DND-41 (cell line): ENCODE measurements at regions not wholly inside any gene's neighbourhood (a gene's known extent, or its start where the extent isn't known, plus 50 kb on each side); places are given as distances from the start of the nearest gene placed in this dataset.

Source experiments
- ATAC-seq: fragments of 200-7000 bp; cut with Tn5 transposase; 3 replicates; pipeline ENCODE4 v1.9.1; 2021; ENCODE audit warnings: low read depth; ENCODE audit not compliant: insufficient read depth
- DNase-seq: peaks from one replicate; pipeline ENCODE4 v3.0.0-alpha.2; 2020
- H2AFZ ChIP-seq: 2 replicates; pipeline ENCODE4 v1.6.0; 2012; ENCODE audit warnings: low read depth, low read length
- H3K27ac ChIP-seq: 2 replicates; pipeline ENCODE4 v1.5.1; 2012; ENCODE audit warnings: low read length, inconsistent platforms
- H3K27me3 ChIP-seq: fragments of 200-600 bp; sonication (generic); 2 replicates; pipeline ENCODE4 v1.6.0; 2012; ENCODE audit warnings: low read length, mild to moderate bottlenecking, inconsistent platforms; ENCODE audit not compliant: insufficient read depth, poor library complexity
- H3K36me3 ChIP-seq: 2 replicates; pipeline ENCODE4 v1.5.1; 2012; ENCODE audit warnings: low read length, inconsistent platforms; ENCODE audit not compliant: insufficient read depth
- H3K4me1 ChIP-seq: 2 replicates; pipeline ENCODE4 v1.5.1; 2012; ENCODE audit warnings: mild to moderate bottlenecking, low read length; ENCODE audit not compliant: insufficient read depth
- H3K4me2 ChIP-seq: 2 replicates; pipeline ENCODE4 v1.6.0; 2012; ENCODE audit warnings: mild to moderate bottlenecking, moderate library complexity, low read length, inconsistent platforms; ENCODE audit not compliant: insufficient read depth
- H3K4me3 ChIP-seq, 2 experiments: fragments of 200-600 bp in 1 of 2; shearing (Covaris generic) in 1 of 2; 2 replicates each; pipeline ENCODE4 v1.5.1; 2012 to 2016; ENCODE audit warnings: inconsistent platforms in 2 of 2, low read length in 2 of 2, mild to moderate bottlenecking in 2 of 2, low read depth in 1 of 2, moderate library complexity in 1 of 2
- H3K79me2 ChIP-seq: 2 replicates; pipeline ENCODE4 v1.6.0; 2012; ENCODE audit warnings: low read length, inconsistent platforms; ENCODE audit not compliant: insufficient read depth
- H3K9ac ChIP-seq: 2 replicates; pipeline ENCODE4 v1.6.0; 2012; ENCODE audit warnings: low read depth, mild to moderate bottlenecking, inconsistent platforms, low read length, moderate library complexity
- H3K9me3 ChIP-seq: 2 replicates; pipeline ENCODE4 v1.5.1; 2012; ENCODE audit warnings: low read length, moderate library complexity, mild to moderate bottlenecking, inconsistent platforms; ENCODE audit not compliant: insufficient read depth, severe bottlenecking
- H4K20me1 ChIP-seq: 2 replicates; pipeline ENCODE4 v1.6.0; 2012; ENCODE audit warnings: low read length; ENCODE audit not compliant: insufficient read depth
- EZH2 ChIP-seq: IDR thresholded peaks from 3 replicates; pipeline ENCODE4 v1.6.1; 2012; ENCODE audit warnings: borderline replicate concordance, low read depth, mild to moderate bottlenecking, moderate library complexity, low read length, inconsistent platforms; ENCODE audit not compliant: severe bottlenecking
- TF ChIP-seq, protein P1 (sequence below): IDR thresholded peaks from 2 replicates; pipeline ENCODE4 v1.5.1; 2012; ENCODE audit warnings: borderline replicate concordance, low read length, moderate library complexity, mild to moderate bottlenecking; ENCODE audit not compliant: poor library complexity, severe bottlenecking; ENCODE audit errors: extremely low read depth

GRCh38 chr2:192749611-192750200, 555.0 kb upstream of the TMEFF2 start:
- ATAC-seq (0 out of 3 replicates have a peak, but pooled peaks have one; percentile 42), DNase-seq (no peak)
- H3K27me3 ChIP-seq = no peaks in the 10 kb centered on the region
- H3K9ac ChIP-seq = no peak overlapping the region
- H3K9me3 ChIP-seq = no peaks in the 10 kb centered on the region
- no peak overlapping the region for H3K4me2 ChIP-seq
- no peaks in the 10 kb centered on the region for H4K20me1 ChIP-seq
- no peaks in the 10 kb centered on the region for H3K79me2 ChIP-seq
- no peak overlapping the region; the same call in 1 of the 2 replicates for H2AFZ ChIP-seq
- no peaks in the 10 kb centered on the region for H3K36me3 ChIP-seq
- TF ChIP-seq, protein P1, sequence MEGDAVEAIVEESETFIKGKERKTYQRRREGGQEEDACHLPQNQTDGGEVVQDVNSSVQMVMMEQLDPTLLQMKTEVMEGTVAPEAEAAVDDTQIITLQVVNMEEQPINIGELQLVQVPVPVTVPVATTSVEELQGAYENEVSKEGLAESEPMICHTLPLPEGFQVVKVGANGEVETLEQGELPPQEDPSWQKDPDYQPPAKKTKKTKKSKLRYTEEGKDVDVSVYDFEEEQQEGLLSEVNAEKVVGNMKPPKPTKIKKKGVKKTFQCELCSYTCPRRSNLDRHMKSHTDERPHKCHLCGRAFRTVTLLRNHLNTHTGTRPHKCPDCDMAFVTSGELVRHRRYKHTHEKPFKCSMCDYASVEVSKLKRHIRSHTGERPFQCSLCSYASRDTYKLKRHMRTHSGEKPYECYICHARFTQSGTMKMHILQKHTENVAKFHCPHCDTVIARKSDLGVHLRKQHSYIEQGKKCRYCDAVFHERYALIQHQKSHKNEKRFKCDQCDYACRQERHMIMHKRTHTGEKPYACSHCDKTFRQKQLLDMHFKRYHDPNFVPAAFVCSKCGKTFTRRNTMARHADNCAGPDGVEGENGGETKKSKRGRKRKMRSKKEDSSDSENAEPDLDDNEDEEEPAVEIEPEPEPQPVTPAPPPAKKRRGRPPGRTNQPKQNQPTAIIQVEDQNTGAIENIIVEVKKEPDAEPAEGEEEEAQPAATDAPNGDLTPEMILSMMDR = peak; percentile 44
- no peak for TF ChIP-seq EZH2
- H3K27ac ChIP-seq = no peak overlapping the region
- H3K4me3 ChIP-seq = no peak overlapping the region
- H3K4me1 ChIP-seq = no peaks in the 10 kb centered on the region

DNA sequence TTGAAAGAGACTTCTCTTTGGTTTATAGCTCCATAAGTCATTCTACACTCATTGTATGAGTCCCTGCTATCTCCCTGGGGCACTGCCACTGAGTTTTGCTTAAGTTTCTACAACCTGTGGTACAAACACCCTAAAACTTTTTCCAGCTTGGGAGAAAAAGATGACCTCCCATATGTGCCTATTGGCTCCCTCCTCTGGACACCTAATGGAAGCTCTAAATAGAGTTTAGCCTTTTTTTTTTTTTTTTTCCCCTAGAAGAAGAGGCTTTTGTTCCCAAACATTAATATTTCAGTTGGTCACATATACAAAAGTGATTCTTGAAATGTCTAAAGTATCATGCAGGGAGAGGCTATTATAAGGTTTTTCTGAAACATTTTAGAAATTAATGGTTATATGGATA, 547.2 kb upstream of the TMEFF2 start:
- TF ChIP-seq EZH2 = no peak
- TF ChIP-seq, protein P1 = no peak
- DNase-seq = no peak

DNA sequence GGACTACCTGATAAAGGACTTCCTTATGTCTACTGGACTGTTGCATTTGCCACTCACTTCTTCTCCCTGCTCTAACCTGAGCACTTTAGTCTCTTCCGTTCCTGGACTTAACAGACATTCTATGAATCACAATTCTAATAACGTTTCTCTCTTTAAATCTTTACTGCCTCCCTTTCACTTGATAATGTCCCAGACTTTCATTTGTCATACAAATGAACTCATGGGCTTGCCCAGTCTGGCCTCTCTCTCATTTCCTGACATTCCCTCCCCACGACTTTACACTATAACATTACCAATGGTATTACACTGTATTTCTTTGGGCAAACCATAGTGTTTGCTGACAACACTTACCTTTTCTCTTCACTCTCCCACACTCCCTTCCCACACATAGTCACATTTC, 540.7 kb upstream of the TMEFF2 start:
- Histone ChIP-seq H3K9me3 (no peaks in the 10 kb centered on the region), H4K20me1 (no peaks in the 10 kb centered on the region), H3K9ac (no peak overlapping the region), H3K27me3 (no peaks in the 10 kb centered on the region), H3K4me2 (no peak overlapping the region), H3K27ac (no peak overlapping the region), H3K4me1 (no peaks in the 10 kb centered on the region), H2AFZ (no peak overlapping the region), H3K36me3 (no peaks in the 10 kb centered on the region), H3K4me3 (no peak overlapping the region), H3K79me2 (no peaks in the 10 kb centered on the region)
- TF ChIP-seq, protein P1 = no peak
- TF ChIP-seq EZH2 = no peak
- ATAC-seq (no peak), DNase-seq (no peak)

More for the DNA sequence above, 547.2 kb upstream of the TMEFF2 start:
- Histone ChIP-seq H3K4me3 (no peak overlapping the region), H3K4me1 (no peaks in the 10 kb centered on the region), H3K27me3 (no peaks in the 10 kb centered on the region), H3K79me2 (no peaks in the 10 kb centered on the region), H3K9ac (no peak overlapping the region), H3K27ac (no peak overlapping the region), H3K9me3 (no peaks in the 10 kb centered on the region), H3K36me3 (no peaks in the 10 kb centered on the region), H4K20me1 (no peaks in the 10 kb centered on the region), H3K4me2 (no peak overlapping the region), H2AFZ (no peak overlapping the region)
- no peak for ATAC-seq

DNA sequence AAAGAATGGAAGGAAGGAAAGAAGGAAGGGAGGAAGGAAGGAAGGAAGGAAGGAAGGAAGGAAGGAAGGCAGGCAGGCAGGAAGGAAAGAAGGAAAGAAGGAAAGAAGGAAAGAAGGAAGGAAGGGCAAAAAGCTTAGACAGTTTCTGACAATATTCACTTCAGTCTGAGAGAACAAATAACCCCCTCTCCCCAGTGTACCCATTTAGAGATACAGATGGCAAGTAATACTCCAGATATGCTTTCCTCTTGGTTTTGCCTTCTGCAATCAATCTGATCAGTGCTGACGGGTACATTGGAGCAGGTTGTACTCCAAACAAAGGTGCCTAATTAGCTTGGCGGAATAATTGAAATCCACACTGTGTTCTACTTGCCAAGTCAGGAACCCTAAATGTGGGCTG, 534.6 kb upstream of the TMEFF2 start:
- Histone ChIP-seq H2AFZ (no peak overlapping the region), H4K20me1 (no peaks in the 10 kb centered on the region), H3K36me3 (no peaks in the 10 kb centered on the region), H3K4me1 (no peaks in the 10 kb centered on the region), H3K9ac (no peak overlapping the region), H3K9me3 (no peaks in the 10 kb centered on the region), H3K4me2 (no peak overlapping the region), H3K27ac (no peak overlapping the region), H3K79me2 (no peaks in the 10 kb centered on the region), H3K4me3 (no peak overlapping the region), H3K27me3 (no peaks in the 10 kb centered on the region)
- TF ChIP-seq, protein P1 = no peak
- no peak for TF ChIP-seq EZH2
- DNase-seq = no peak
- ATAC-seq = no peak
